NCI-H146 treated with DMSO at 0.1 percent for 48 hours (cell line): ENCODE measurements at regions not wholly inside any gene's neighbourhood (a gene's known extent, or its start where the extent isn't known, plus 50 kb on each side); places are given as distances from the start of the nearest gene placed in this dataset.

Source experiments
- DNase-seq: peaks from one replicate; lab custom pipeline; 2025; ENCODE audit not compliant: unreplicated experiment; lab: John Stamatoyannopoulos, UW

GRCh38 chr14:98280436-98280835 lies 991.6 kb downstream of the BCL11B start:
- DNase-seq = no peak

- no peak for DNase-seq
These were observed 983.2 kb downstream of the BCL11B start for GRCh38 chr14:98288825-98289224.

- DNase-seq = no peak
These were observed 981.4 kb downstream of the BCL11B start for GRCh38 chr14:98290596-98290995.

- DNase-seq = no peak
These were observed 979.8 kb downstream of the BCL11B start for GRCh38 chr14:98292191-98292590.

- DNase-seq = no peak
These were observed 978.4 kb downstream of the BCL11B start for GRCh38 chr14:98293576-98293975.

- no peak for DNase-seq
These were observed 975.1 kb downstream of the BCL11B start for GRCh38 chr14:98296895-98297294.

GRCh38 chr14:98297567-98297966 lies 974.4 kb downstream of the BCL11B start:
- DNase-seq = no peak

- no peak for DNase-seq
These were observed 973.3 kb downstream of the BCL11B start for GRCh38 chr14:98298481-98299244.

GRCh38 chr14:98301681-98302080 lies 970.3 kb downstream of the BCL11B start:
- no peak for DNase-seq

- DNase-seq = no peak
These were observed 967.4 kb downstream of the BCL11B start for GRCh38 chr14:98304574-98304973.

- no peak for DNase-seq
These were observed 962.4 kb downstream of the BCL11B start for GRCh38 chr14:98309591-98309990.

- no peak for DNase-seq
These were observed 960.0 kb downstream of the BCL11B start for GRCh38 chr14:98312006-98312405.

GRCh38 chr14:98321841-98322240 lies 950.2 kb downstream of the BCL11B start:
- DNase-seq = no peak

GRCh38 chr14:98323836-98324235 lies 948.2 kb downstream of the BCL11B start:
- no peak for DNase-seq

- DNase-seq = no peak
These were observed 946.2 kb downstream of the BCL11B start for GRCh38 chr14:98325761-98326160.

GRCh38 chr14:98328496-98328895 lies 943.5 kb downstream of the BCL11B start:
- no peak for DNase-seq

GRCh38 chr14:98334186-98334585 lies 937.8 kb downstream of the BCL11B start:
- no peak for DNase-seq

- DNase-seq = no peak
These were observed 930.8 kb downstream of the BCL11B start for GRCh38 chr14:98341211-98341610.

GRCh38 chr14:98345161-98345560 lies 926.8 kb downstream of the BCL11B start:
- DNase-seq = no peak

- DNase-seq = no peak
These were observed 924.3 kb downstream of the BCL11B start for GRCh38 chr14:98347686-98348085.

GRCh38 chr14:98348505-98348904 lies 923.5 kb downstream of the BCL11B start:
- no peak for DNase-seq

GRCh38 chr14:98350213-98350612 lies 921.8 kb downstream of the BCL11B start:
- no peak for DNase-seq

GRCh38 chr14:98364961-98365360 lies 907.0 kb downstream of the BCL11B start:
- no peak for DNase-seq
